ENCODE measurements at regions not wholly inside any gene's neighbourhood (a gene's known extent, or its start where the extent isn't known, plus 50 kb on each side); places are given as distances from the start of the nearest gene placed in this dataset.

GRCh38 chr10:125396676-125397075 is 236.3 kb upstream of the CTBP2 start:
- no peak overlapping the region for H3K4me3 ChIP-seq (ENCODE audit: low read length)
- H3K9ac ChIP-seq (ENCODE audit: low read length): no peak overlapping the region
- H3K18ac ChIP-seq (ENCODE audit: low read length): no peak overlapping the region
- no peak overlapping the region for H3K4me2 ChIP-seq (ENCODE audit: low read length)
- no peak overlapping the region for H3K4ac ChIP-seq (ENCODE audit: low read depth, low read length)
- H4K5ac ChIP-seq (ENCODE audit: low read length): no peak overlapping the region
- no peaks in the 10 kb centered on the region for H3K36me3 ChIP-seq (ENCODE audit: control insufficient read depth, insufficient read depth, low read length)
- H3K27ac ChIP-seq (ENCODE audit: low read depth, low read length): no peak overlapping the region
- no peaks in the 10 kb centered on the region for H3K79me1 ChIP-seq (ENCODE audit: low read length)
- H3K27me3 ChIP-seq (ENCODE audit: insufficient read depth, low read length, poor library complexity): no peaks in the 10 kb centered on the region
- H2AK5ac ChIP-seq (ENCODE audit: low read length): no peak overlapping the region
- no peak overlapping the region for H2BK120ac ChIP-seq (ENCODE audit: low read depth, low read length)
- H2BK15ac ChIP-seq (replicated peaks; ENCODE audit: low read depth): no peak overlapping the region
- H3K23ac ChIP-seq (ENCODE audit: low read length): no peak overlapping the region
- no peak overlapping the region for H3K56ac ChIP-seq (ENCODE audit: low read length)
- H4K8ac ChIP-seq (ENCODE audit: low read depth, low read length): no peak overlapping the region
- no peak for DNase-seq
- H3K4me1 ChIP-seq (ENCODE audit: control insufficient read depth, low read depth, low read length): no peaks in the 10 kb centered on the region
- no peak overlapping the region for H2BK5ac ChIP-seq (ENCODE audit: low read length)
- H3K79me2 ChIP-seq (ENCODE audit: control insufficient read depth, insufficient read depth, low read length): no peaks in the 10 kb centered on the region

GRCh38 chr10:125392609-125393008 is 232.2 kb upstream of the CTBP2 start:
- no peak overlapping the region for H3K23ac ChIP-seq (ENCODE audit: low read length)
- no peak for DNase-seq
- no CpG with 5 or more reads among the region's 3 CpGs for WGBS (ENCODE audit: extremely low coverage, insufficient coverage, low lambda C conversion rate)
- H3K4ac ChIP-seq (ENCODE audit: low read depth, low read length): no peak overlapping the region
- H3K9ac ChIP-seq (ENCODE audit: low read length): no peak overlapping the region
- H2BK120ac ChIP-seq (ENCODE audit: low read depth, low read length): no peak overlapping the region
- no peak overlapping the region for H2BK5ac ChIP-seq (ENCODE audit: low read length)
- H3K27ac ChIP-seq (ENCODE audit: low read depth, low read length): no peak overlapping the region
- no peak overlapping the region for H3K56ac ChIP-seq (ENCODE audit: low read length)
- H4K8ac ChIP-seq (ENCODE audit: low read depth, low read length): no peak overlapping the region
- no peak overlapping the region for H2AK5ac ChIP-seq (ENCODE audit: low read length)
- H3K79me1 ChIP-seq (ENCODE audit: low read length): no peaks in the 10 kb centered on the region
- no peaks in the 10 kb centered on the region for H3K4me1 ChIP-seq (ENCODE audit: control insufficient read depth, low read depth, low read length)
- no peak overlapping the region for H3K4me3 ChIP-seq (ENCODE audit: low read length)
- no peak overlapping the region for H2BK15ac ChIP-seq (replicated peaks; ENCODE audit: low read depth)
- H4K5ac ChIP-seq (ENCODE audit: low read length): no peak overlapping the region
- no peaks in the 10 kb centered on the region for H3K27me3 ChIP-seq (ENCODE audit: insufficient read depth, low read length, poor library complexity)
- H3K4me2 ChIP-seq (ENCODE audit: low read length): no peak overlapping the region
- no peaks in the 10 kb centered on the region for H3K79me2 ChIP-seq (ENCODE audit: control insufficient read depth, insufficient read depth, low read length)
- H3K18ac ChIP-seq (ENCODE audit: low read length): no peak overlapping the region
- H3K36me3 ChIP-seq (ENCODE audit: control insufficient read depth, insufficient read depth, low read length): no peaks in the 10 kb centered on the region

- H3K9ac ChIP-seq (ENCODE audit: low read length): no peak overlapping the region
- H3K4me3 ChIP-seq (ENCODE audit: low read length): no peak overlapping the region
- no peak overlapping the region for H4K8ac ChIP-seq (ENCODE audit: low read depth, low read length)
- H3K23ac ChIP-seq (ENCODE audit: low read length): no peak overlapping the region
- no peak overlapping the region for H3K18ac ChIP-seq (ENCODE audit: low read length)
- H3K79me1 ChIP-seq (ENCODE audit: low read length): no peaks in the 10 kb centered on the region
- no peak overlapping the region for H4K5ac ChIP-seq (ENCODE audit: low read length)
- no peaks in the 10 kb centered on the region for H3K27me3 ChIP-seq (ENCODE audit: insufficient read depth, low read length, poor library complexity)
- no peak overlapping the region for H2AK5ac ChIP-seq (ENCODE audit: low read length)
- no peaks in the 10 kb centered on the region for H3K36me3 ChIP-seq (ENCODE audit: control insufficient read depth, insufficient read depth, low read length)
- no peak overlapping the region for H3K4ac ChIP-seq (ENCODE audit: low read depth, low read length)
- no CpG with 5 or more reads among the region's 3 CpGs for WGBS (ENCODE audit: extremely low coverage, insufficient coverage, low lambda C conversion rate)
- H2BK15ac ChIP-seq (replicated peaks; ENCODE audit: low read depth): no peak overlapping the region
- H3K79me2 ChIP-seq (ENCODE audit: control insufficient read depth, insufficient read depth, low read length): no peaks in the 10 kb centered on the region
- no peak overlapping the region for H2BK120ac ChIP-seq (ENCODE audit: low read depth, low read length)
- H3K4me1 ChIP-seq (ENCODE audit: control insufficient read depth, low read depth, low read length): no peaks in the 10 kb centered on the region
- no peak overlapping the region for H2BK5ac ChIP-seq (ENCODE audit: low read length)
- H3K4me2 ChIP-seq (ENCODE audit: low read length): no peak overlapping the region
- DNase-seq: no peak
- no peak overlapping the region for H3K56ac ChIP-seq (ENCODE audit: low read length)
- H3K27ac ChIP-seq (ENCODE audit: low read depth, low read length): no peak overlapping the region
These were observed 231.8 kb upstream of the CTBP2 start for GRCh38 chr10:125392154-125392553.

GRCh38 chr10:125389648-125390047 is 229.3 kb upstream of the CTBP2 start:
- Histone ChIP-seq H3K9ac (ENCODE audit: low read length) (no peak overlapping the region), H3K4ac (ENCODE audit: low read depth, low read length) (no peak overlapping the region), H3K4me1 (ENCODE audit: control insufficient read depth, low read depth, low read length) (no peaks in the 10 kb centered on the region), H2BK120ac (ENCODE audit: low read depth, low read length) (no peak overlapping the region), H3K4me2 (ENCODE audit: low read length) (no peak overlapping the region), H3K36me3 (ENCODE audit: control insufficient read depth, insufficient read depth, low read length) (no peaks in the 10 kb centered on the region), H3K23ac (ENCODE audit: low read length) (no peak overlapping the region), H3K4me3 (ENCODE audit: low read length) (no peak overlapping the region), H3K18ac (ENCODE audit: low read length) (no peak overlapping the region), H2BK15ac (replicated peaks; ENCODE audit: low read depth) (no peak overlapping the region), H3K56ac (ENCODE audit: low read length) (no peak overlapping the region), H2AK5ac (ENCODE audit: low read length) (no peak overlapping the region), H4K8ac (ENCODE audit: low read depth, low read length) (no peak overlapping the region), H3K79me2 (ENCODE audit: control insufficient read depth, insufficient read depth, low read length) (no peaks in the 10 kb centered on the region), H2BK5ac (ENCODE audit: low read length) (no peak overlapping the region), H4K5ac (ENCODE audit: low read length) (no peak overlapping the region), H3K27me3 (ENCODE audit: insufficient read depth, low read length, poor library complexity) (no peaks in the 10 kb centered on the region), H3K27ac (ENCODE audit: low read depth, low read length) (no peak overlapping the region), H3K79me1 (ENCODE audit: low read length) (no peaks in the 10 kb centered on the region)
- WGBS (ENCODE audit: extremely low coverage, insufficient coverage, low lambda C conversion rate): 100% methylated on average over 1 of the region's 1 CpG
- DNase-seq: no peak

GRCh38 chr10:125379592-125379991 is 219.2 kb upstream of the CTBP2 start:
- H2AK5ac ChIP-seq (ENCODE audit: low read length): no peak overlapping the region
- no peak overlapping the region for H3K4me3 ChIP-seq (ENCODE audit: low read length)
- no peak overlapping the region for H2BK120ac ChIP-seq (ENCODE audit: low read depth, low read length)
- H2BK15ac ChIP-seq (replicated peaks; ENCODE audit: low read depth): no peak overlapping the region
- no peaks in the 10 kb centered on the region for H3K4me1 ChIP-seq (ENCODE audit: control insufficient read depth, low read depth, low read length)
- no peaks in the 10 kb centered on the region for H3K79me1 ChIP-seq (ENCODE audit: low read length)
- no peak overlapping the region for H2BK5ac ChIP-seq (ENCODE audit: low read length)
- DNase-seq: no peak
- H3K9ac ChIP-seq (ENCODE audit: low read length): no peak overlapping the region
- no peak overlapping the region for H4K8ac ChIP-seq (ENCODE audit: low read depth, low read length)
- no peak overlapping the region for H3K27ac ChIP-seq (ENCODE audit: low read depth, low read length)
- H3K4ac ChIP-seq (ENCODE audit: low read depth, low read length): no peak overlapping the region
- H3K36me3 ChIP-seq (ENCODE audit: control insufficient read depth, insufficient read depth, low read length): no peaks in the 10 kb centered on the region
- H3K79me2 ChIP-seq (ENCODE audit: control insufficient read depth, insufficient read depth, low read length): no peaks in the 10 kb centered on the region
- WGBS (ENCODE audit: extremely low coverage, insufficient coverage, low lambda C conversion rate): no CpG with 5 or more reads among the region's 4 CpGs
- no peak overlapping the region for H3K4me2 ChIP-seq (ENCODE audit: low read length)
- H4K5ac ChIP-seq (ENCODE audit: low read length): no peak overlapping the region
- H3K23ac ChIP-seq (ENCODE audit: low read length): no peak overlapping the region
- H3K18ac ChIP-seq (ENCODE audit: low read length): no peak overlapping the region
- H3K56ac ChIP-seq (ENCODE audit: low read length): no peak overlapping the region
- no peaks in the 10 kb centered on the region for H3K27me3 ChIP-seq (ENCODE audit: insufficient read depth, low read length, poor library complexity)

- no peak for DNase-seq
- no peaks in the 10 kb centered on the region for H3K79me2 ChIP-seq (ENCODE audit: control insufficient read depth, insufficient read depth, low read length)
These were observed 217.0 kb upstream of the CTBP2 start for GRCh38 chr10:125377368-125377767.

More at GRCh38 chr10:125377368-125377767, 217.0 kb upstream of the CTBP2 start:
- Histone ChIP-seq H3K56ac (ENCODE audit: low read length) (no peak overlapping the region), H3K27me3 (ENCODE audit: insufficient read depth, low read length, poor library complexity) (no peaks in the 10 kb centered on the region), H2BK120ac (ENCODE audit: low read depth, low read length) (no peak overlapping the region), H3K4me2 (ENCODE audit: low read length) (no peak overlapping the region), H3K18ac (ENCODE audit: low read length) (no peak overlapping the region), H3K23ac (ENCODE audit: low read length) (no peak overlapping the region), H2BK15ac (replicated peaks; ENCODE audit: low read depth) (no peak overlapping the region), H3K79me1 (ENCODE audit: low read length) (no peaks in the 10 kb centered on the region), H4K5ac (ENCODE audit: low read length) (no peak overlapping the region), H3K4me1 (ENCODE audit: control insufficient read depth, low read depth, low read length) (no peaks in the 10 kb centered on the region), H3K36me3 (ENCODE audit: control insufficient read depth, insufficient read depth, low read length) (no peaks in the 10 kb centered on the region), H3K27ac (ENCODE audit: low read depth, low read length) (no peak overlapping the region), H3K4me3 (ENCODE audit: low read length) (no peak overlapping the region), H2BK5ac (ENCODE audit: low read length) (no peak overlapping the region), H3K9ac (ENCODE audit: low read length) (no peak overlapping the region), H2AK5ac (ENCODE audit: low read length) (no peak overlapping the region), H3K4ac (ENCODE audit: low read depth, low read length) (no peak overlapping the region), H4K8ac (ENCODE audit: low read depth, low read length) (no peak overlapping the region)

Measured in mesendoderm (in vitro differentiated cells).